ENCODE measurements at regions not wholly inside any gene's neighbourhood (a gene's known extent, or its start where the extent isn't known, plus 50 kb on each side); places are given as distances from the start of the nearest gene placed in this dataset.
"Not testable (repeated sequence)": the region's sequence is repeated elsewhere in the genome, so short reads cannot be mapped to it uniquely, and the experiment has no call there.

DNA sequence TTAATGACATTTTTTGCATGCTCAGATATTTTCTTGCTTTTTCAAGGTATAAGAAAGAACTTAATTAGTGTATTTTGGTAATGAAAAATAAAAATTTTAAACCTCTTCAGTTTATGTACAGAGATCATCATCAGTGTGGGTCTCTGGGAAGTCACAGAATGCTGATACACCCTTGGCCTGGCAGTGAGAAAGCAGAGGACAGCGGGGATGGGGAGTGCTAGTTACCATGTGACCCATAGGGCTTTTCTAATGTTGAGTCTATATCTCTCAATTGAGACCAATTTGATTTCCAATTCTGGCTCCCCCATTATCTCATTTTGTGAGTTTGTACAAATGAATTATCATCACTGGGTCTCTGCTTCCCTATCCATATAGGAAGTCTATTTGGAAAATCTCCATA, 305.7 kb downstream of the CYRIA start:
- no peak for DNase-seq

DNA sequence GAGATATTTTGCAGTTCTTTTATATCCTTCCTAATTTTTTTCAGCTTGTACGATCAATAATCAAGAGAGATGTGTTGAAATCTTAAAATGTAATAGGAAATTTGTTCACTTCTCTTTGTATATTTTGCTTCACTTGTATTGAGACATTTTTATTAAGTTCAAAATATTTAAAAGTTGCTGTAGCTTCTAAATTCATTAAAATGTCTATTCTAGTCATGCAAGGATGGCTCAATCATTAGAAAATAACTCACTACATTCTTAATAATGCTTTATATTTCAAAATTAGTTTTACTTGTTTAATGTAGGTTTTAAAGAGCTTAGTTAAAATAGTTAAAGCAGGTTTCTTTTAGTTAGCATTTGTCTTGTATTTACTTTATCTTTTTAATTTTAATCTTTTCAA, 308.4 kb downstream of the CYRIA start:
- DNase-seq = no peak

DNA sequence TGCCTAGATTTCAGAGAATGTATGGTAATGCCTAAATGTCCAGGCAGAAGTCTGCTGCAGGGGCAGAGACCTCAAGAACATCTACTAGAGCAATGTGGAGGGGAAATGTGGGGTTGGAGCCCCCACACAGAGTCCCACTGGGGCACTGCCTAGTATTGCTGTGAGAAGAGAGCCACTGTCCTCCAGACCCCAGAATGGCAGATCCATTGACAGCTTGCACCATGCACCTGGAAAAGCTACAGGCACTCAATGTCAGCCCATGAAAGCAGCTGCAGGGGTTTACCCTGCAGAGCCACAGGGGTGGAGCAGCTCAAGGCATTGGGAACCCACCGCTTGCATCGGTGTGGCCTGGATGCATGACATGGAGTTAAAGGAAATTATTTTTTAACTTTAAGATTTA, 314.1 kb downstream of the CYRIA start:
- no peak for DNase-seq

DNA sequence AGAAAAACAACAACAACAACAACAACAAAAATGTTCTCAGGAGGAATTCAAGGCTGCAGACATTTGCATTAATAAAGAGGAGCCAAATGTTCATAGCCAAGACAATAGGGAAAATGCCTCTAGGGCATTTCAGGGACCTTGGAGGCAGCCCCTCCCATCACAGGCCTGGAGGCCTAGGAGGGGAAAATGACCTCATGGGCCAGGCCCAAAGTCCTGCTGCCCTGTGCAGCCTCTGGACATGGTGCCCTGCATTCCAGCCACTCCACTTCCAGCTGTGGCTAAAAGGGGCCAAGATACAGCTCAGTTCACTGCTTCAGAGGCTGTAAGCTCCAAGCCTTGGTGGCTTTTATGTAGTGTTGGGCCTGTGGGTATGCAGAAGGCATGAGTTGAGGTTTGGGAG, 314.5 kb downstream of the CYRIA start:
- DNase-seq = no peak

DNA sequence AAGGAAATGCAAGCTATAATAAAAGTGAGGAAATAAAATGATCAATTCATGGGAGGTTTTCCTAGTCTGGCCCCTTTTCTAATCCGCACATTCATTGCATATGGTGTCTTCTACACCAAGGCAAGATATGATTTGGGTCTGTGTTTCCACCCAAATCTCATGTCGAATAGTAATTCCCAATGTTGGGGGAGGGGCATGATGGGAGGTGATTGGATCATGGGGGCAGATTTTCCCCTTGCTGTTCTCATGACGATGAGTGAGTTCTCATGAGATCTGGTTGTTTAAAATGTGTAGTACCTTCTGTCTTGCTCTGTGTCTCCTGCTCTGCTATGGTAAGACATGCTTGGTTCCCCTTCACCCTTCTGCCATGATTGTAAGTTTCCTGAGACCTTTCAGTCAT, 315.4 kb downstream of the CYRIA start:
- no peak for DNase-seq

DNA sequence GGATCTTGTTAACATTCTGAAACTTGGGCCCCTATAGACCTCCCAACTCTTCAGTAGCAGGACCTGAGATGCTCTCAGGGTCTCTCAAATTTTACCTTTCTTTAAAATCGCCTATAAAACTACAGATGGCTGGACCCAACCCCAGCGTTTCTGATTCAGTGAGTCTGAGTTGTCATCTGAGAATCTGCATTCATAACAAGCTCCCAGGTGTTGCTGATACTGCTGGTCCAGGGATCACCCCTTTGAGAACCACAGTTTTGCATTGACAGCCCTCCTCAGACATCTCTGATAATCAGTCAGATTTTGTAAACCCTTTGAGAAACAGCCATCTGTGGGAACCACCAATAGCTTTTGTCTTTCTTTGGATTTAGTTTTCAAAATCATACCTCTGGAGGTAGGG, 315.8 kb downstream of the CYRIA start:
- no peak for DNase-seq

DNA sequence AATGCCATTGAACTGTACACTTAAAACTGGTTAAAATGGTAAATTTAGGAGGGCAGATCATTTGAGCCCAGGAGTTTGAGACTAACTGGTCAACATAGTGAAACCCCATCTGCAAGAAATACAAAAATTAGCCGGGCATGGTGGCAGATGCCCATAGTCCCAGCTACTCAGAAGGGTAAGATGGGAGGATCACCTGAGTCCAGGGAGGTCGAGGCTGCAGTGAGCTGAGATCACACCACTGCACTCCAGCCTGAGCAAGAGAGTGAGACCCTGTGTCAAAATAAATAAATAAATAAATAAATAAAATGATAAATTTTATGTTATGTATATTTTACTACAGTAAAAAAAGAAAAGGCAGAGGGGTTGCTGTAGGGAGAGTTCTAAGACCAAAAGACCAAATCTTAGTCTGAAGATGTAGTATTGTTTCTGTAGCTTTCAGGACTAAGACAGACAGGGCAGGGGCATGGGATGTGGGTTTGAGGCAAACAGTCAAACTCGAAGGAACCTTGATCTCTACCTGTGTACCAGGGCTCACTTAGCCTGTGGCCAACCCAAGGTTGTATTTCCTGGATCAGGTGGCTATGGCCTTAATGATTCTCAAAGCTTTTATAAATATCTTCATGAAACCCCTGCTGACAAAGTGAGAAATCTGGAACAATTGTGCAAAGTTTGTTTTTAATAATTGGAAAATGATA, 316.7 kb downstream of the CYRIA start:
- DNase-seq = no peak

DNA sequence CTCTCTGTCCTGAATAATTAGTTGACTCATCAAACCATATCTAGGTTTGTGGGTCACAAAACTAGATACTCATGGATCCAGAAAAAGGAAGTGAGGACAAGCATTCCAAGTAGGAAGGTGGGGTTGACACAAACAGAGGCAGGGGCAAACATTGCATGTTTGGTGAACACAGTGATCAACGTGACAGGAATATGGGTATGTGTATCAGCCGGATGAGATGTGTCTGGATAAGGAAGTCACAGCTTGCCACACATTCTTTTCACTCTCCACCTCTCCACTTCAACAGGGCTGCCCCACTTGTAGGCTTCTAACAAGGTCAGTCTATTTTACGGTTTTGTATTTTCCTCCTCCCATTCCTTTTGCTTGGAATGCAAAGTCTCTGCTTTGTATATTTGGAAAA, 319.0 kb downstream of the CYRIA start:
- no peak for DNase-seq

DNA sequence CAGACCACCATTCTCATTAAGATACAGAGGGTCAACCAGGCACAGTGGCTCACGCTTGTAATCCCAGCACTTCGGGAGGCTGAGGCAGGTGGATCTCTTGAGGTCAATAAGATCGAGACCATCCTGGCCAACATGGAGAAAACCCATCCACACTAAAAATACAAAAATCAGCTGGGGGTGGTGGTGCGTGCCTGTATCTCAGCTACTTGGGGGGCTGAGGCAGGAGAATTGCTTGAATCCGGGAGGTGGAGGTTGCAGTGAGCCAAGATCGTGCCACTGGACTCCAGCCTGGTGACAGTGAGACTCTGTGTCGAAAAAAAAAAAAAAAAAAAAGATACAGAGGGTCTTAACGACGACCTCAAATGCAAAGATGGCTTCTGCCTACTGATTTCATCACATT, 320.4 kb downstream of the CYRIA start:
- not testable (repeated sequence) for DNase-seq

DNA sequence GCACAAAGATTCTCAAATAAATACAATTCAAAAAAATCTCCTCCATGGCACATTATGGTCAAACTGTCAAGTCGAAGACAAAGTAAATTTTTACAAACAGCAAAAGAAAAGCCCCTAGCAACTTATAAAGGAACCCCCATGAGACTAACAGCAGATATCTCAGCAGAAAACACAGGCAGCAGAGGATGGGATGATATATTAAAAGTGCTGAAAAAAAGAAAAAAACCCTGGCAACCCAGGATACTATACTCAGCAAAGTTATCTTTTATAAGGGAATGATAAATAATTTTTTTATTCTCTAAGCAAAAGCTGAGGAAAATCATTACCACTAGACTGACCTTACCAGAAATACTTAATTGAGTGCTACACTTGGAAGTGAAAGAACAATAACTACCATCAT, 326.4 kb downstream of the CYRIA start:
- DNase-seq = no peak

DNA sequence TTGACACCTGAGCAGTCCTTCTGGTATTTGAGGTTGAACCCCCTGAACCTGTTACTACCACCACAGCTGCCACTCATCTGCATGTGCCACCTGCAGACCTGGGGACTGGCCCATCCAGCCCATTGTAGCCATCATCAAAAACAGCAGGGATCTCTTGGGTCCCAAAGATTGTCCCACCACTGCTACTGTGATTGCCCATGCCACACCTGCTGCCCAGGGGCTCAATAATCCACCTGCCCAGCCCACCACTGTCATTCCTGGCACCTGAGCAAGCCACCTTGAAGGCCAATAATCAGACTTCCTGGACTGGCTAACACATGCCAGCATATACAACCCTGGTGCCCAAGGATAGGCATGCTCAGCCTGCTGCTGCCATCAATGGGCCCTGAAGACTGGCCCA, 327.6 kb downstream of the CYRIA start:
- DNase-seq = no peak

DNA sequence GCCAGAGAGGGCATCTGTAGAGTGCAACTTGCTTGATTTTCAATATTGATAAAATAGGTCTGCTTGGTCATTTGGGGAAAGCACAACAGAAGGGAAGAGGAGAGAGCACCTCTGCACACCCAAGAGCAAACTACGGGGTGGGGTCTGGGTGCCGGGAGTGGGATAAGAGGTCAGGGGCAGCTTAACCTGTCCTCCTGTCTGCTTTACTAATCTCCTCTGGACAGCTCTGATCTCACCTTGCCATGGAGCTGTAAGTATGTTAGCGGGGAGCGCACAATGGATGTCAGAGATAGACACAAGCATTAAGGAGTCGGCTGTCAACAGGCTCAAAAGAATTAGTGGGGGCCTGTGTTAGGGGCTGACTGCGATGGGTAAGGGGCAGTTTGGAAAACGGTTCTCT, 328.7 kb downstream of the CYRIA start:
- DNase-seq = no peak

DNA sequence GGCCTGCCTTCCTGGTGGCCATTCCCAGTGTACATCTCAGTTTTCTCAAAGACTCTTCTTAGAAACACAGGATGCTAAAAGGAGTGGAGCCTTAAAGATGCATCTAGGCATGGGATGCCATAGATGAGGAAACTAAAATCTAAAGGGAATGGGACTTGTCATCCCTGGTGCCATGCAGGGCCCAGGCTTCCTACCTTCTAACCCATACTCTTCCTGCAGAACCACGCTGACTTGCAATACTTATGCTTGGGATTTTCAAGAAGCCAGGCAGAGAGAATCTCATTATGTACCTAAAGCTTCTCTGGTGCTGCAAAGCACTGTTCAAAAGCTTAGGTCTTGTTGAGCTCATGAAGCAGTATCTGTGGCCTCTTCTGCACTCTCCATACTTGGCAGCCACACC, 329.1 kb downstream of the CYRIA start:
- DNase-seq = no peak

DNA sequence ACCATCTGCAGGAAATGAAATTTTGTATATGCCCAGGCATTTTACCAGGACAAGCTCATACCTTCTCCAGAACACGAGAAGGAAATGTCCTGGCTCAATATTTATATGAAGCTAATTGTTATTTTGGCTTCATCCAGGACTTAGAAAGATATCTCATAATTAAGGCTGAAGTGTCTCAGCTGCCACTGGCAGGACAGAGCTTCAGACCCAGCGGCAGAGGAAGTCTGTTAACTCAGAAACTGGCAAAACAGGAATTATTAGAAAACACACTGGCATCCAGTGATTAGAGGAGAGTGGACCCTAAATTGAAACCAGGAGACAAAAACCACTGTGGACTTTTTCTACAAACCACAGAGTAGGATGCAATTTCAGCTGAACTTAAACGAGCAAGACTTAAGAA, 329.7 kb downstream of the CYRIA start:
- DNase-seq = no peak

DNA sequence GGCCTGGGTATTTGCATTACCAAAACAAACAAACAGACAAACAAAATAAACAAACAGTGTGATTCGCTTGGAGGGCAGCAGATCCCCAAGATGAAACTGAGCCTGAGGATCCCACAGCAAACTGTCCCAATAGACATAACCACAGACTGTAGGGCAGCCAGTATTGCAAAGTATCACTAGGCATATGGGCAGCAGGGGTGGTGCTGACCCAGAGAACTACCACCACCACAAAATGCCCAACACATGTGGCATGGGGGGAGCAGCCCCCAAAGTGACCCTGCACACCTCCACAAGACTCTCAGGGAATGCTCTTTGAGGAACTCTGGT, 330.1 kb downstream of the CYRIA start:
- DNase-seq = no peak

DNA sequence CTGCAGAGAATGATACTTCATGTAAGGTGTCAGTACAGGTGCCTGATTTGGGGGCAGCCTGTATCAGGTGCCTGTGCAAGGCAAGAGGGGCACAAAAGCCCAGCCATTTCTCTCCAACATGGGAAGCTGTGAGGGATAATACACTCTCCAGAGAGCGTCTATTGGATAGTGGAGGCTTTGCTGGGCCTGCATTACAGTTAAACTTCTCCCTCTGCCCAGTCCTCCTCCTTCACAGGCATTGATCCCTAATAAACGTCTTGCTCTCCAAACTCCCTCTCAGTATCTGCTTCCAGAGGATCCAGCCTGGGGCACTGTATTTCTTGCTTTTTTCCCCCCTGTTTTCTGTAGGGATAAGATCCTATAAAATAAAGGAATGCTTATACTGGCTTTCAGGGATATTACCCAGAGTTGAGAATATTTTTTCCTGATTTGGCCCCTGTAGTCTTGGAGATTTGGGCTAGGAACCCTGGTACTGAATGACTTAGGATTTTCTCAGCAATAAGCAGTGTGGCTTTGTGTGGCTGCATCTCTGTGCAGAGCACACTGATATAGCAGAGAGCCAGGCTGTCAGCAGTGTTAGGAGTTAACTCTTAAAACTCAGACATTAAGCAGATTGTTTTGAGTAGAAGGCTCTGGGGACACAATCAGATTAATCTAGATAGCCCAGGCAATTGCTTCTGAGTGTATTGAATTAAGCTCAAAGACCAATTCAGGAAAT, 330.6 kb downstream of the CYRIA start:
- DNase-seq = no peak

DNA sequence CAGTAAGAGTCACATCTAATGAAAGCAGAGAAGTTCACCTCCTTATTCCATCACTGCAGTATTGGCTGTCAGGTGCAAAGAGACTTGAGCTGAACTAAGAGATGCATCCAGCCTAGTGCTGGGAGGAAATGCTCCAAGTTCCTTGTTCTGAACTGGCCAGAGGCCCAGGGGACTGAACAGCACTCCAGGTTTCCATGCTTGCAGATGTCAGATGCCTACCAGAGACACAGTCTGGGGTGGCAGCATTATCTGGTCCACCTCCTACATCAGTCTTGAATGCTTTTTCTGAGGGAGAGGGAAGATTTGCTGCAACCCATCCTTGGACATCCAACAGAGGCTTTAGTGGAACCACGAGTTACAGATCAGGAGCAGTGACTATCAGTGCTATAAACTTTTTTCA, 331.3 kb downstream of the CYRIA start:
- DNase-seq = no peak

DNA sequence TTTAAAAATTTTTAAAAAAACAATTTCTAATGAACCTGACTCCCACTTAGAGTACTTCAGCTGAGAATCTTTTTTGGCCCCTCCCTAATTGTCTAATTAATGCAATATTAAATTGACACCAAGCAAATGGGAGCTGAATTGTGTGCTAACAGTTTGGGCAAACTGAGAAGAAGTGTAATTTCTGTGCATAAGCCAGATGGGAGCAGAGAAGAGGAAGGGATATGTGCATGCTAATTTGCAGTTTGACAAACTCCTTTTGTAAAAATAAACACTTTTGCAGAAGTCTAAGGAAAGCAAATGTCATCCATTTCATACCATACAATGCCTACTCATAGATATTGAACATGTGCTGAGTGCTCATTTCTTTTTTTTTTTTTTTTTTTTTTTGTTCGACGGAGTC, 332.0 kb downstream of the CYRIA start:
- no peak for DNase-seq

DNA sequence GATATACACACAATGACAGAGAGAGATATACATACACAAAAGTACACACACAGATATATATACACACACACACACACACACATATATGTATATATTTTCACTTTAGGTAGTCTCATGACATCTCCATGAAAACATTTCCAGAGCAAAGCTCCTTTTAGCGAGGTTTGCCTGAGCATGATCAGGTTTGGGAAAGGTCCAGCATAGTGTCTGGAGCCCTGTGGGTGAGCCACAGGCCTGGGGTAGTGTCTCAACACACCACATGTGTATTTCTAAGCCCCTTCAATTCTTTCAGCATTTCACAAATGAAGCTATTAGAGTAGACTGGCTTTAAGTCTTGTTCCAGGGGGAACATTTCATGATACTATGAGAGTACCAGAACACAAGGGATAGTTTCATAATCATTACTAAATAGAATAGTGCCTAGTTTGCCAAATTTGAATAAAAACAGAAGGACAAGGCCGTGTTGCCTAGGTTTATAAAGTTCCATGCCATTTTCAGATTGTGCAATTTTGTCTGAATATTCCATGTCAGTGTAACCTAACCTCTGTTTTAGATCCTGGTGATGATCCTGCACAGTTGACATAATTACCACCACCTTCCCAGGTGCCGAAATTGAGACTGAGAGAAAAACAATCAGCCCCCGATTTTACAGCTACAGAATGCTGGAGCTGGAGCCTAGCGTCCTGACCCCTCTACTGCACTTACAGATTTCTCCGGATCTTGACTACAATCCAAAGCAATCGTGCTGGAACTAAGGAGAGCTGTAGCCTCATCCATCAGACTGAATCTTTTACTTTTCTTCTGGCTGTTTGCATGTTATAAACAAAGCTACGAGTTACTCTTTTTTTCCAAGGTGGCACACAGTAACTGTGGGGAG, 332.7 kb downstream of the CYRIA start:
- DNase-seq = no peak

DNA sequence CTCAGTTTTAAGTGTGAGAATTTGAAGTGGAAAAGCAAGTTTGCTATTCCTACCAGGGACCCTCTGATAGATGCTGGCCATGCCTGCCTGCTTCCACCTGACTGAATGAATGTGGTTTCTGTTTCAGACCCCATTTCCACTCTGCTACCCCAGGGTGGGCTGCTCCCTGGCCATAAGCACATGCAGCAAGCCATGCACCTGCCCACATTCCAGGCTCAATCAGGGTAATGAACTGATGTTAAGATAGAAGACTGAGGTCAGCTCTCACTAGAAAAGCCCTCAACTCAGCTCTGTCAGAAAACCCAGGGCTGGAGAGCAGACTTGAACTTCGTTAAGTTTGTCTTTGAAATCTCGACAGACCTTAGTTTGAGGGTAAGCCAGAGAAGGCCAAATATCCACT, 333.9 kb downstream of the CYRIA start:
- no peak for DNase-seq

DNA sequence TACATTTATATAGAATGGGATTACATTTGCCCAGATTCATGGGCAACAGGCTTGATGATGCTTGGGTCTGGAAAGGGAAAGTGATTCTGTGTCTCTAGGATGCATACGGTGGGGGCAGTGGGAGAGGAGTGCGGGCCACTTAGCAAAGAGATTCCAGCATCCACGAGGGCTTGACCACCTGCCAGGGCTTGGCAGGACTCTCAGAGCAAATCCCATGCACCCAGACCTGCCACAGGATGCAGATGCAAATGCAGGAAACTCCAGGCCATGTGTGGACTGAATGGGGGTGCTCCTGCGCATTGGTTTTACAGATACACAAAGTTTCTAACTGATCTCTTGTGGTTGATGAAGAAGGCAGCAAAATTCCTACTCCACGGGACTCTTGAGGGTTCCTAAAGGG, 334.7 kb downstream of the CYRIA start:
- DNase-seq = no peak

DNA sequence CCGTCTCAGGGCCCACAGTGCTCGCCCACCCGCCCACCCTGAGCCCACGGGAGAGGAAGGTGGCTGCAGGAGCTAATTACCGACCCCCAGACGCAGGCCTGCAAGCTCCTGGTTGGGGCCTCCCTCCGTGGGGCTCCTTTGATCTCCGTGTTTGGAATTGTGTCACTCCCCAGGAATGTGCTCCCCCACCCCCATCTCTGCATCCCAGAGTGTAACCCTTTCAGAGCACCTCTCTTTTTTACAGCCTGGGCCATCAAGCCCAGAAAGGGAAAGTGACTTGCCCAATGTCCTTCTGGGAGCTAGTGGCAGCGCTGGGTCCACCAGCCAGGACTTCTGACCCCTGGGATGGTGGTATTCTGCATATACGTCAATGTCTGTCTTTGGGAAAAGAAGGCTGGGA, 335.1 kb downstream of the CYRIA start:
- no peak for DNase-seq

DNA sequence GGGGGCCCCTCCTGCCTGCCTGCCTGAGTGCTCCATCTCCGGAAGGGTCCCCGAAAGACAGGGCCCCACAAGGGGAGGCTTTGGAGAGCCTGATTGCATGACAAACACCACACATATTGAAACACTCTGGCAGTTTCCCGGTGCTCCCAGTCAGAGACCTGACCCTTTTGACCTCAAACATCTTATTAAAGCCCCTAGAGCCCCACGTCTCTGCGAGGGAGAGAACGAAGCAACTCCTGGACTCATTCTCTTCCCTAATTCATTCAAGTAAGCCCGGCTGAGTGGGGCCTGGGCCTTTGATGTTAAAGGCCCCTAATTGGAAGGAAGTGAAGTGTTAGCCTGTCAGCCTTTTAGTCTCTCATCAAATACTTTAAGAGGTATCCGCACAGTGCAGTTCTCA, 335.6 kb downstream of the CYRIA start:
- DNase-seq = no peak

DNA sequence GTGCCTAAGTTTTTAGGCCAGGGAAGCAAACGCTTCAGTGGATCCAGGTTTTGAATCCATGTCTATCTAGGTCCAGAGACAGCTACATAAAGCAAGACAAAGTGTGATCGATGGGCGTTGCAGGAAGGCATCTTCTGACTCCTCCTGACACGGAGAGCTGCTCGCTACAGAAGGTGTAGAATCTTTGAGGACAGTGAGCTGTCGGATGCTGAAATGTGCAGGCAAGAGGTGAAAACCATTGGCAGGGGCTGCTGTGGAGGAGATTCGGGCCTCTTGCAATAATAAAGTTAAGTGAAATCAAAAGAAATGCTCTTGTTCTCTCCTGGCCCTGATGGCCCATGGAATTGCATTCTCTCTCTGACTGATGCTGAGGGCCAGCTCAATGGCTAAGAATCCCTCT, 336.2 kb downstream of the CYRIA start:
- DNase-seq = no peak

Measured in effector CD4-positive, alpha-beta T cell (primary cell).